Spleen (tissue), 7 donors: ENCODE measurements at regions not wholly inside any gene's neighbourhood (a gene's known extent, or its start where the extent isn't known, plus 50 kb on each side); places are given as distances from the start of the nearest gene placed in this dataset.

Experiments used
- CTCF ChIP-seq, 11 experiments: fragments of 200-600 bp in 7 of 11; fragments of 450-650 bp in 4 of 11; sonication (generic) in 4 of 11; IDR thresholded peaks in 8 of 11; conservative IDR thresholded peaks in 3 of 11; 1 replicate in 7 of 11; 2 replicates in 4 of 11; pipeline versions ENCODE4 v1.4.0 to v1.8.0; 2016 to 2021; ENCODE audit warnings: antibody characterized with exemption in 11 of 11, inconsistent platforms in 4 of 11, mild to moderate bottlenecking in 1 of 11
- POLR2A ChIP-seq, 3 donors: fragments of 450-650 bp; IDR thresholded peaks; one replicate each; pipeline ENCODE4 v1.5.1; 2017; ENCODE audit warnings: antibody characterized with exemption in 3 of 3, mild to moderate bottlenecking in 1 of 3
- POLR2AphosphoS5 ChIP-seq, 3 donors: sonication (generic); formaldehyde crosslinking; IDR thresholded peaks; one replicate each; pipeline ENCODE4 v1.5.1; 2017; ENCODE audit warnings: antibody characterized with exemption in 3 of 3
- donor health status: DM: no; HTN: no; CAD: no; lungs with moderate emphysema.
- donor health status: DM: no; HTN: no; CAD: no.
- donor health status: DM: no; HTN: no; CAD: no.

- TF ChIP-seq CTCF (IDR thresholded peaks at IDR 0.05 in 8 of 11, conservative IDR thresholded peaks at IDR 0.05 in 3 of 11) (no peak), POLR2AphosphoS5 (IDR thresholded peaks at IDR 0.05) (no peak), POLR2A (IDR thresholded peaks at IDR 0.05) (no peak)
These were observed 1110.2 kb downstream of the TAF11L14 start for GRCh38 chr5:18744441-18744840.
